ENCODE measurements at regions not wholly inside any gene's neighbourhood (a gene's known extent, or its start where the extent isn't known, plus 50 kb on each side); places are given as distances from the start of the nearest gene placed in this dataset.

DNA sequence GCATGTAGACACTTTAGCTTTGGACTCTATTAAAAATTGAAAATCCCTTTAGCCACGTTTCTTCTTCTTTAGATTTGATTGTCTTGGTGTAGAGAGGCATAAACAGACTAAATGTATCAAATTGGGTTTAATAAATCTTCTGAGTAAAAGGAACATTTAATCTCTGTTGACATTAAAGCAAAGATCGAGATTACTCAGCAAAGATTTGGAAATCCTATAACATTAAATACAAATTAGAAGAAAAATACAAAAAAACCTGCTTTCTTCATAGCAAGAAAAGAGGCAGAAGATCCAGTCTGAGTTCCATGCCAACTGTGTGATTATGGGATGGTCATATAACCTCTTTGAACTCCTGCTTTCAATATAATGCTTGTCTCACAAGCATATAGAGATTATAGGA lies 172.3 kb downstream of the GJA1 start:
- TF ChIP-seq, protein P1, sequence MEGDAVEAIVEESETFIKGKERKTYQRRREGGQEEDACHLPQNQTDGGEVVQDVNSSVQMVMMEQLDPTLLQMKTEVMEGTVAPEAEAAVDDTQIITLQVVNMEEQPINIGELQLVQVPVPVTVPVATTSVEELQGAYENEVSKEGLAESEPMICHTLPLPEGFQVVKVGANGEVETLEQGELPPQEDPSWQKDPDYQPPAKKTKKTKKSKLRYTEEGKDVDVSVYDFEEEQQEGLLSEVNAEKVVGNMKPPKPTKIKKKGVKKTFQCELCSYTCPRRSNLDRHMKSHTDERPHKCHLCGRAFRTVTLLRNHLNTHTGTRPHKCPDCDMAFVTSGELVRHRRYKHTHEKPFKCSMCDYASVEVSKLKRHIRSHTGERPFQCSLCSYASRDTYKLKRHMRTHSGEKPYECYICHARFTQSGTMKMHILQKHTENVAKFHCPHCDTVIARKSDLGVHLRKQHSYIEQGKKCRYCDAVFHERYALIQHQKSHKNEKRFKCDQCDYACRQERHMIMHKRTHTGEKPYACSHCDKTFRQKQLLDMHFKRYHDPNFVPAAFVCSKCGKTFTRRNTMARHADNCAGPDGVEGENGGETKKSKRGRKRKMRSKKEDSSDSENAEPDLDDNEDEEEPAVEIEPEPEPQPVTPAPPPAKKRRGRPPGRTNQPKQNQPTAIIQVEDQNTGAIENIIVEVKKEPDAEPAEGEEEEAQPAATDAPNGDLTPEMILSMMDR (IDR thresholded peaks at IDR 0.05), result no peak
- Histone ChIP-seq H3K27ac (no peak overlapping the region), H3K9me3 (no peaks in the 10 kb centered on the region), H3K4me1 (no peaks in the 10 kb centered on the region), H3K36me3 (no peaks in the 10 kb centered on the region), H3K4me3 (no peak overlapping the region), H3K27me3 (no peaks in the 10 kb centered on the region)
- intact Hi-C loops (cut with DNase I), result no loop called here
- DNase-seq (ENCODE audit: low spot score in 2 of 2), result no peak

DNA sequence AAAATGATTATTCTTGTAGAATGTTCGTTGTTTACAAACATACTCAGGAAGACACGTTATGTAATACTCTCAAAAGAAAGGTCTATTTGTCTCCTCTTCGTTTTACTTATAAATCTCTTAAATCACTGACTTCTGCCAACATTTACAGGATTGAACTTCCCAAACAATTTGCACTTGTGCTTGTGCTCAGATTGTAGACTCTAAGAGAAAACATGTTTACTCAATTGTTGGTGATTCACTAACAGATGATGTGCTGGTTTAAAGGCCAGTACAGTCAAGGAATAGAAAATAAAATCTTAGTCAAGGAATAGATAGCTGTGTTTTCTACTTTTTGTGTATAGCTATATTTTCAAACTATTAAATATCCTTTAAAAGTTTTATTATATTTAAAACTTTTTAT lies 172.8 kb downstream of the GJA1 start:
- Histone ChIP-seq H3K36me3 (no peaks in the 10 kb centered on the region), H3K9me3 (no peaks in the 10 kb centered on the region), H3K4me1 (no peaks in the 10 kb centered on the region), H3K4me3 (no peak overlapping the region), H3K27me3 (no peaks in the 10 kb centered on the region), H3K27ac (no peak overlapping the region)
- intact Hi-C loops (cut with DNase I), result no loop called here
- TF ChIP-seq, protein P1 (IDR thresholded peaks at IDR 0.05), result no peak
- DNase-seq (ENCODE audit: low spot score in 2 of 2), result no peak

DNA sequence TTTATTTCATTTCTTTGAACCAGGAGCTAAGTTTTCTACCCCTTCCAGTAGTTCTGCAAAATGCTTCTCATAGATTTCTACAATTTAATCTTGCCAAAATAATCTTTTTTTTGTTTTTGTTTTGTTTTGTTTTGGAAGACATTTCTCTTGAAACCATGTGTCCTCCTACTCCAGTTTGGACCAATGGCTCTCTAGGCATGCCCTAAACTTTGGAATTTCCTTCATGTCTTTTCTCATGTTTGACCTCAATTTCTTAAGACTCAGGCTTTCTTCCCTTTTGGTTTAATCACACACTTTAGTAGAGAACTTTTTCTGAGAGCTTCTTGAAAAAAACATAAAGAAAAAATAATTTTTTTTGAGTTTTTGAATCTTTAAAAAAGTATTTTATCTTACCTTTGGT lies 173.8 kb downstream of the GJA1 start:
- no peak overlapping the region for H3K27ac ChIP-seq
- H3K36me3 ChIP-seq, result no peaks in the 10 kb centered on the region
- intact Hi-C loops (cut with DNase I), result no loop called here
- H3K4me3 ChIP-seq, result no peak overlapping the region
- DNase-seq (ENCODE audit: low spot score in 2 of 2), result no peak
- TF ChIP-seq, protein P1 (IDR thresholded peaks at IDR 0.05), result no peak
- H3K9me3 ChIP-seq, result no peaks in the 10 kb centered on the region
- H3K27me3 ChIP-seq, result no peaks in the 10 kb centered on the region
- no peaks in the 10 kb centered on the region for H3K4me1 ChIP-seq

DNA sequence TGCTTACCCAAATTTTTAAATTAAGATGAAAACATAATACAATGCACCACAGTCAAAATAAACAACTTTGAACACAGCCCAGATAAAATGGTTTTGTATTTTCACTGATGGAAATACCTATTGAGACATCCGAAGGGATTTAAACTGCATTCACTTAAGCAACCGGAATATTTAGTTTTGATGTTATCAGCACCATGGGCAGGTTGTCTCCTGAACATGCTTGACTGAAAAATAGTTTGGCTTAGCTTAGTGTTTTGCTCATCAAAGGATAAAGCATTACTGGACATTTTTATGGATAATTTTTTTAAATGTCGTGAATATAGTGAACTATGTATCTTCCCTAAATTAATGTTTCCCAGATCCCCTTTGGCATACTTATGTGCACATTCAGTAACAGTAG lies 177.5 kb downstream of the GJA1 start:
- intact Hi-C loops (cut with DNase I), result loop anchor here (5.0 to 10.0 kb wide), 3 partner anchors 169 to 422 kb away; partner anchors contain the start of gene GJA1
- Histone ChIP-seq H3K4me1 (no peaks in the 10 kb centered on the region), H3K27me3 (no peaks in the 10 kb centered on the region), H3K36me3 (no peaks in the 10 kb centered on the region), H3K9me3 (no peaks in the 10 kb centered on the region), H3K27ac (no peak overlapping the region), H3K4me3 (no peak overlapping the region)
- DNase-seq (ENCODE audit: low spot score in 2 of 2), result no peak
- TF ChIP-seq, protein P1 (IDR thresholded peaks at IDR 0.05), result no peak

DNA sequence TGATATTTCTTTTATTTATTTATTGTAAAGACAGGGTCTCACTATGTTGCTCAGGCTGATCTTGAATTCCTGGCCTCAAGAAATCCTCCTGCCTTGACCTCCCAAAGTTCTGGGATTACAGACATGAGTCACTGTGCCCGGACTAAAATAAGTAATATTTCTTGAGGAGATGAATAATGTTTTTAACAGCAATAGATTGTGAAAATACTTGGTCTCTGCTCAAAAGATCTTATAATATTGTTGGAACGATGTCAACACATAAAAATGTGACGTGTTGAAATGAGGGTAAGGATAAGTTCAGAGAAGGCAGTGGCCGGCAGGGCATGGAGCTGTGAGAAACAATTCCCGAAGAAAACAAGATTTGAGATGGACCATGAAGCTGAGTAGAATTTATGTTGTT lies 178.7 kb downstream of the GJA1 start:
- Histone ChIP-seq H3K4me3 (no peak overlapping the region), H3K9me3 (no peaks in the 10 kb centered on the region), H3K36me3 (no peaks in the 10 kb centered on the region), H3K27me3 (no peaks in the 10 kb centered on the region), H3K4me1 (no peaks in the 10 kb centered on the region), H3K27ac (peak overlapping the region; percentile 2 to 60)
- intact Hi-C loops (cut with DNase I), result loop anchor here (2.0 to 10.0 kb wide), 4 partner anchors 29 to 421 kb away; partner anchors contain the start of gene GJA1
- DNase-seq (ENCODE audit: low spot score in 2 of 2), result peak in 1 of 2 donors; percentile 72
- TF ChIP-seq, protein P1 (IDR thresholded peaks at IDR 0.05), result no peak

DNA sequence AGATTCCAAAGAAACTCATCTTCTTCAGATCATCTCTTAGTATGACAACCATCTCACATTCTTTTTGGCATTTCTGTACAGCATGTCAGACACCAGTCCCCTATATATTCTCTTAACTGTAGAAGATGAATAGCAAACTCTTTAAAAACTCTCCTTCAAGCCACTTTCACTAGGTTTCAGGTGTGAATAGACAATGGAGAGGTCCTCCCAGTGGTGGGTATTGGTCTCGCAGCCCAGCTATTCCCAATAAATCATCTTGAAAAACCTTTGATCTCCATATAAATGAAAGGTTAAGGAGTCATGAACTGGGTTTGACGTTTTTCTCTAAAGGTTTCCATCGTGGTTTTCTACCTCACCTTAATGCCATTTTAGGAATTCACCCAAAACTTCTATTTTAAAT lies 180.0 kb downstream of the GJA1 start:
- no peaks in the 10 kb centered on the region for H3K9me3 ChIP-seq
- no peak overlapping the region for H3K4me3 ChIP-seq
- no peaks in the 10 kb centered on the region for H3K4me1 ChIP-seq
- intact Hi-C loops (cut with DNase I), result loop anchor here (2.0 to 10.0 kb wide), 4 partner anchors 31 to 419 kb away; partner anchors contain the start of gene GJA1
- TF ChIP-seq, protein P1 (IDR thresholded peaks at IDR 0.05), result no peak
- no peaks in the 10 kb centered on the region for H3K27me3 ChIP-seq
- no peaks in the 10 kb centered on the region for H3K36me3 ChIP-seq
- no peak overlapping the region for H3K27ac ChIP-seq
- no peak for DNase-seq (ENCODE audit: low spot score in 2 of 2)

Data from ascending aorta (tissue), 2 donors.